ENCODE measurements at regions not wholly inside any gene's neighbourhood (a gene's known extent, or its start where the extent isn't known, plus 50 kb on each side); places are given as distances from the start of the nearest gene placed in this dataset.
"Not testable (repeated sequence)": the region's sequence is repeated elsewhere in the genome, so short reads cannot be mapped to it uniquely, and the experiment has no call there.

GRCh38 chr3:116519823-116520222 is 74.5 kb upstream of the LSAMP start:
- H3K36me3 ChIP-seq (ENCODE audit: insufficient read depth, low read length); H3K9me3 ChIP-seq (ENCODE audit: insufficient read depth, low read length, severe bottlenecking); H3K27me3 ChIP-seq (ENCODE audit: insufficient read depth, low read length, poor library complexity); H3K9ac ChIP-seq (ENCODE audit: low read depth, low read length); H3K27ac ChIP-seq (ENCODE audit: low read length); ATAC-seq (ENCODE audit: insufficient read depth, low read depth); H3K4me3 ChIP-seq (ENCODE audit: low read depth in 1 of 2, low read length in 2 of 2); H2AFZ ChIP-seq (ENCODE audit: low read depth, low read length); H3K4me1 ChIP-seq (ENCODE audit: insufficient read depth, low read length); H3K79me2 ChIP-seq (ENCODE audit: insufficient read depth, low read length); H3K4me2 ChIP-seq (ENCODE audit: insufficient read depth, low read length); DNase-seq; H4K20me1 ChIP-seq (ENCODE audit: insufficient read depth, low read length): not testable (repeated sequence)

GRCh38 chr3:116524453-116525210 is 79.3 kb upstream of the LSAMP start:
- Histone ChIP-seq H3K27me3 (ENCODE audit: insufficient read depth, low read length, poor library complexity) (no peaks in the 10 kb centered on the region), H2AFZ (ENCODE audit: low read depth, low read length) (no peak overlapping the region), H3K4me2 (ENCODE audit: insufficient read depth, low read length) (no peak overlapping the region), H3K36me3 (ENCODE audit: insufficient read depth, low read length) (no peaks in the 10 kb centered on the region), H4K20me1 (ENCODE audit: insufficient read depth, low read length) (no peaks in the 10 kb centered on the region), H3K9ac (ENCODE audit: low read depth, low read length) (no peak overlapping the region), H3K9me3 (ENCODE audit: insufficient read depth, low read length, severe bottlenecking) (no peaks in the 10 kb centered on the region), H3K4me3 (ENCODE audit: low read depth in 1 of 2, low read length in 2 of 2) (no peak overlapping the region), H3K27ac (ENCODE audit: low read length) (no peak overlapping the region), H3K4me1 (ENCODE audit: insufficient read depth, low read length) (no peaks in the 10 kb centered on the region), H3K79me2 (ENCODE audit: insufficient read depth, low read length) (no peaks in the 10 kb centered on the region)
- TF ChIP-seq EZH2 (IDR thresholded peaks at IDR 0.05; ENCODE audit: borderline replicate concordance, low read depth, low read length, severe bottlenecking) = no peak
- no peak for TF ChIP-seq CTCF (IDR thresholded peaks at IDR 0.05; ENCODE audit: borderline replicate concordance, extremely low read depth, low read length, poor library complexity, severe bottlenecking)
- DNase-seq = no peak
- no peak for ATAC-seq (ENCODE audit: insufficient read depth, low read depth)

- Histone ChIP-seq H3K27ac (ENCODE audit: low read length) (no peak overlapping the region), H3K9ac (ENCODE audit: low read depth, low read length) (no peak overlapping the region), H3K4me1 (ENCODE audit: insufficient read depth, low read length) (no peaks in the 10 kb centered on the region), H3K27me3 (ENCODE audit: insufficient read depth, low read length, poor library complexity) (no peaks in the 10 kb centered on the region), H2AFZ (ENCODE audit: low read depth, low read length) (no peak overlapping the region), H3K79me2 (ENCODE audit: insufficient read depth, low read length) (no peaks in the 10 kb centered on the region), H3K4me3 (ENCODE audit: low read depth in 1 of 2, low read length in 2 of 2) (no peak overlapping the region), H3K4me2 (ENCODE audit: insufficient read depth, low read length) (no peak overlapping the region), H3K36me3 (ENCODE audit: insufficient read depth, low read length) (no peaks in the 10 kb centered on the region), H4K20me1 (ENCODE audit: insufficient read depth, low read length) (no peaks in the 10 kb centered on the region), H3K9me3 (ENCODE audit: insufficient read depth, low read length, severe bottlenecking) (no peaks in the 10 kb centered on the region)
- ATAC-seq (ENCODE audit: insufficient read depth, low read depth) (no peak), DNase-seq (no peak)
- TF ChIP-seq EZH2 (IDR thresholded peaks at IDR 0.05; ENCODE audit: borderline replicate concordance, low read depth, low read length, severe bottlenecking) = no peak
- TF ChIP-seq CTCF (IDR thresholded peaks at IDR 0.05; ENCODE audit: borderline replicate concordance, extremely low read depth, low read length, poor library complexity, severe bottlenecking) = no peak
Observed at GRCh38 chr3:116552246-116552645, 107.0 kb upstream of the LSAMP start.

- Histone ChIP-seq H3K4me3 (ENCODE audit: low read depth in 1 of 2, low read length in 2 of 2) (no peak overlapping the region), H3K27ac (ENCODE audit: low read length) (no peak overlapping the region), H4K20me1 (ENCODE audit: insufficient read depth, low read length) (no peaks in the 10 kb centered on the region), H3K36me3 (ENCODE audit: insufficient read depth, low read length) (no peaks in the 10 kb centered on the region), H3K27me3 (ENCODE audit: insufficient read depth, low read length, poor library complexity) (no peaks in the 10 kb centered on the region), H3K4me2 (ENCODE audit: insufficient read depth, low read length) (no peak overlapping the region), H3K4me1 (ENCODE audit: insufficient read depth, low read length) (no peaks in the 10 kb centered on the region), H2AFZ (ENCODE audit: low read depth, low read length) (no peak overlapping the region), H3K79me2 (ENCODE audit: insufficient read depth, low read length) (no peaks in the 10 kb centered on the region), H3K9ac (ENCODE audit: low read depth, low read length) (no peak overlapping the region), H3K9me3 (ENCODE audit: insufficient read depth, low read length, severe bottlenecking) (no peaks in the 10 kb centered on the region)
- no peak for ATAC-seq (ENCODE audit: insufficient read depth, low read depth)
- DNase-seq = no peak
- no peak for TF ChIP-seq EZH2 (IDR thresholded peaks at IDR 0.05; ENCODE audit: borderline replicate concordance, low read depth, low read length, severe bottlenecking)
- TF ChIP-seq CTCF (IDR thresholded peaks at IDR 0.05; ENCODE audit: borderline replicate concordance, extremely low read depth, low read length, poor library complexity, severe bottlenecking) = no peak
Observed at GRCh38 chr3:116553355-116553754, 108.1 kb upstream of the LSAMP start.

All from DND-41 (cell line).